Astrocyte of the spinal cord (primary cell): ENCODE measurements at regions not wholly inside any gene's neighbourhood (a gene's known extent, or its start where the extent isn't known, plus 50 kb on each side); places are given as distances from the start of the nearest gene placed in this dataset.

Experiments
- DNase-seq: peaks from one replicate; pipeline ENCODE4 v3.0.0; 2011; ENCODE audit warnings: low read depth, low spot score
- H3K4me3 ChIP-seq: 2 replicates; pipeline ENCODE4 v1.5.1; 2011; ENCODE audit warnings: low read depth, mild to moderate bottlenecking, low read length, moderate library complexity
- in situ Hi-C: cut with HindIII; loops from 2 replicates; pipeline ENCODE4 v1.10.0; 2017; ENCODE audit warnings: low sequenced_read_pairs
- TF ChIP-seq, protein P1 (sequence below): IDR thresholded peaks from 2 replicates; pipeline ENCODE4 v1.5.1; 2012; ENCODE audit warnings: low read depth, mild to moderate bottlenecking, low read length, inconsistent platforms

DNA sequence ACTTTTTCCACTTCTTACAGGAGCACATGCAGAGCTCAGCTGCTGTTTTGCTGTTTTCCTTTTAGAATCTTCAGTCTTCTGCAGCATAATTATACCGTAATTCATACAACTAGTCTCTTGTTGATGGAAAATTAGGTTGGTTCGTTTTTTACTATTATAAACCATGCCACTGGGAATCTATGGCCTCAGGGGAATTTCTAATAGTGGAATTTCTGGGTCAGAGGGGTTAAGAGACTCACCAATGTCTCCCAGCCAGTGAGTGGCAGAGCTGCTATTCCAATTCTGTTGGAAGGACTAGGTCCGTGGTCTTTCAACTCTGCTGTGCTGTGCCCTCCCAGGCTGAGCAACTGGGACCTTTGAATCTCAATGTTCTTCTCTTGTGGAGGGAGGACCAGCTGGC lies 282.5 kb downstream of the ZSWIM6 start:
- in situ Hi-C loops, result no loop called here
- no peak overlapping the region for H3K4me3 ChIP-seq
- TF ChIP-seq, protein P1, sequence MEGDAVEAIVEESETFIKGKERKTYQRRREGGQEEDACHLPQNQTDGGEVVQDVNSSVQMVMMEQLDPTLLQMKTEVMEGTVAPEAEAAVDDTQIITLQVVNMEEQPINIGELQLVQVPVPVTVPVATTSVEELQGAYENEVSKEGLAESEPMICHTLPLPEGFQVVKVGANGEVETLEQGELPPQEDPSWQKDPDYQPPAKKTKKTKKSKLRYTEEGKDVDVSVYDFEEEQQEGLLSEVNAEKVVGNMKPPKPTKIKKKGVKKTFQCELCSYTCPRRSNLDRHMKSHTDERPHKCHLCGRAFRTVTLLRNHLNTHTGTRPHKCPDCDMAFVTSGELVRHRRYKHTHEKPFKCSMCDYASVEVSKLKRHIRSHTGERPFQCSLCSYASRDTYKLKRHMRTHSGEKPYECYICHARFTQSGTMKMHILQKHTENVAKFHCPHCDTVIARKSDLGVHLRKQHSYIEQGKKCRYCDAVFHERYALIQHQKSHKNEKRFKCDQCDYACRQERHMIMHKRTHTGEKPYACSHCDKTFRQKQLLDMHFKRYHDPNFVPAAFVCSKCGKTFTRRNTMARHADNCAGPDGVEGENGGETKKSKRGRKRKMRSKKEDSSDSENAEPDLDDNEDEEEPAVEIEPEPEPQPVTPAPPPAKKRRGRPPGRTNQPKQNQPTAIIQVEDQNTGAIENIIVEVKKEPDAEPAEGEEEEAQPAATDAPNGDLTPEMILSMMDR, result no peak
- DNase-seq, result no peak

DNA sequence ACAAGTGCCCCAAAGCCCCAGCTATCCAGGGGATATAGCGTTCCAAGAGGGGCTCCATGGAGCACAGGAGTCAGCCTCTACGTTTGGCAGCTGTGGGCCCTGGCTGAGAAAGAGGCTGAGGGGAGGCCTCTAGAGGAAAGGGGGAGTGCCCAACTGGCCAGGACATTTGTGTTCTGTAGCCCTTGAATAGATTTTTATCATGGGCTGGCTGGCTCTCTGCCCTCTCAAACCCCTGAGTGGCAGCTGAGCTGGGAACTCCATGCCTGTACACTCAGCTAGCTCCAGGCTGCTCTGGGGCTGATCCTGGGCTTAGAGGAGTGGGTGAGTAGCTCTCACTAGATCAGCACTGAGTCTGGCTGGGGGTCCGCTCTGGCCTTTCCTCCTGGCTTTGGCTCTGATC lies 285.0 kb downstream of the ZSWIM6 start:
- TF ChIP-seq, protein P1, result no peak

GRCh38 chr5:61617995-61618525 lies 286.0 kb downstream of the ZSWIM6 start:
- H3K4me3 ChIP-seq, result no peak overlapping the region
- TF ChIP-seq, protein P1, result no peak
- no peak for DNase-seq
- in situ Hi-C loops, result no loop called here

More for the DNA sequence above, 285.0 kb downstream of the ZSWIM6 start:
- in situ Hi-C loops, result no loop called here
- H3K4me3 ChIP-seq, result no peak overlapping the region
- DNase-seq, result no peak

- H3K4me3 ChIP-seq, result no peak overlapping the region
- in situ Hi-C loops, result no loop called here
- no peak for DNase-seq
- TF ChIP-seq, protein P1, result no peak
Observed at GRCh38 chr5:61618577-61618976, 286.5 kb downstream of the ZSWIM6 start.

GRCh38 chr5:61619289-61619688 lies 287.2 kb downstream of the ZSWIM6 start:
- no peak overlapping the region for H3K4me3 ChIP-seq
- TF ChIP-seq, protein P1, result no peak
- in situ Hi-C loops, result no loop called here
- no peak for DNase-seq

- no peak for DNase-seq
- TF ChIP-seq, protein P1, result no peak
- H3K4me3 ChIP-seq, result no peak overlapping the region
- in situ Hi-C loops, result no loop called here
Observed at GRCh38 chr5:61619777-61620518, 287.9 kb downstream of the ZSWIM6 start.
